GM23248 (cell line): ENCODE measurements at regions not wholly inside any gene's neighbourhood (a gene's known extent, or its start where the extent isn't known, plus 50 kb on each side); places are given as distances from the start of the nearest gene placed in this dataset.
"Not testable (repeated sequence)": the region's sequence is repeated elsewhere in the genome, so short reads cannot be mapped to it uniquely, and the experiment has no call there.

ENCODE experiments used
- EZH2 ChIP-seq: fragments of 200-600 bp; sonication (generic); IDR thresholded peaks from 2 replicates; pipeline ENCODE4 v1.6.1; 2018; ENCODE audit warnings: antibody characterized with exemption, mild to moderate bottlenecking; ENCODE audit not compliant: insufficient read depth, poor library complexity, severe bottlenecking
- EZH2phosphoT487 ChIP-seq: fragments of 200-600 bp; sonication (generic); IDR thresholded peaks from 2 replicates; pipeline ENCODE4 v1.6.1; 2018; ENCODE audit warnings: antibody characterized with exemption, moderate library complexity, mild to moderate bottlenecking, low read depth; ENCODE audit not compliant: insufficient read depth

DNA sequence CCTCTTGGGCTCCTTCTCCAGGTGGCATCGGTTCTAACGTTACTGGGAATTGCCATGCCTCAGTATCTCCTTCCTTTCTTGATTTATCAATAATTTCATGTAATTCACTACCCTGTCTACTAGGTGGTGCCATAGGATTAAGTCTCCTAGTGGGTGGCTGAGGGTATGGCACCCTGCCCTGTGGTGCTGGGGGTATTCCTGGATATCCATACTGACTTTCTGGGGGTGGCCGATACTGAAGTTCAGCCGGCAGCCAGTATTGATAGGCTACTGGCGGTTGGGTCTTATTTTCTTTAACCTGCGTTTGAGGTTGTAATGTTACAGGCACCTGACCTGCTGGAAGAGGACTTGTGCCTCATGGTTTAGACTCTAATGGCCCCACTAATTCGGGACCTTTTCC, 699.4 kb upstream of the CDH6 start:
- not testable (repeated sequence) for TF ChIP-seq EZH2, EZH2phosphoT487
